ENCODE measurements at regions not wholly inside any gene's neighbourhood (a gene's known extent, or its start where the extent isn't known, plus 50 kb on each side); places are given as distances from the start of the nearest gene placed in this dataset.
"Not testable (repeated sequence)": the region's sequence is repeated elsewhere in the genome, so short reads cannot be mapped to it uniquely, and the experiment has no call there.

DNA sequence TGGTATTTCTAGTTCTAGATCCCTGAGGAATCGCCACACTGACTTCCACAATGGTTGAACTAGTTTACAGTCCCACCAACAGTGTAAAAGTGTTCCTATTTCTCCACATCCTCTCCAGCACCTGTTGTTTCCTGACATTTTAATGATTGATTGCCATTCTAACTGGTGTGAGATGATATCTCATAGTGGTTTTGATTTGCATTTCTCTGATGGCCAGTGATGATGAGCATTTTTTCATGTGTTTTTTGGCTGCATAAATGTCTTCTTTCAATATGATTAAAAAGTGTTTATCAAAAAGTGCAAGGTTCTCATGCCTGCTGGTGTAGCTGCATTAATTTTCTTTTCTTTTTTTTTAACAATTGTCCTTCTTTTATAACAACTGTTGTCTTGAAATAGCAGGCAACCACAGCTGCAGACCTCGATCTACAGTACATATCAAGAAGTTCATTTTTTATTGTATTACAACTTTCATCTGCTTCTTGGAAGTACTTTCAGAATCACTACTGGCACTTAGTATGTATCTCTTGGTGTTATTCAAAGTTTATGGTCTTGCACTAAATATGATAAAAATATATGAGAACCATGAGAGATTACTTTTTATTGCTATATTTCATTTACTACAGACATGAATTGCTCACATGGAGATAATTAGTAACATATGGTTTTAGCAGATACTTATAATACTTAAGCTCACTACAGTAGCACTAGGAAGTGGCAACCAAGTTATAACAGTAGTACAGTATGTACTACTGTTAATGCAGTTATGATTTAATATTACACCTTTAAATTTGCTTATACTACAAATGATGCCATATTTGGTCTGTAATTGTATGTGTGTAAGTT, 358.0 kb downstream of the ETV1 start:
- peak; percentile 35 for DNase-seq

DNA sequence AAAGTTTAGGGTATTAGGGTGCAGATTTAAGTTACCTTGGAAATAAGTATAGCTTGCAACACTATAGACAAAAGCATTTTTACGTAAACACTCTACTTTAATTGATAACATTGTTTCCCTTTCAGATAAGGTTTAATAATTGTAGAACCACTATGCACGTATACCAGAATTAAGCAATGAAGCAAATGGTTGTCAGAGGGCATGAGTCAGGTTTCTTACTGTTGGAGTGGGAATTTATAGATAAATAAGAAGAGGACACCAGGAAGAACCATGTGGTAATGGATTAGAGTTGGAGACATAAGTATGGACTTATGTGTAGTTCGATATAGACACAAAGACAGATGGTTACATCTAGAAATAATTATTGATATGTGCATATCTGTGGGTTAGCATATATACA, 355.6 kb downstream of the ETV1 start:
- no peak for DNase-seq

GRCh38 chr7:13639396-13639795, 350.1 kb downstream of the ETV1 start:
- DNase-seq = no peak

DNA sequence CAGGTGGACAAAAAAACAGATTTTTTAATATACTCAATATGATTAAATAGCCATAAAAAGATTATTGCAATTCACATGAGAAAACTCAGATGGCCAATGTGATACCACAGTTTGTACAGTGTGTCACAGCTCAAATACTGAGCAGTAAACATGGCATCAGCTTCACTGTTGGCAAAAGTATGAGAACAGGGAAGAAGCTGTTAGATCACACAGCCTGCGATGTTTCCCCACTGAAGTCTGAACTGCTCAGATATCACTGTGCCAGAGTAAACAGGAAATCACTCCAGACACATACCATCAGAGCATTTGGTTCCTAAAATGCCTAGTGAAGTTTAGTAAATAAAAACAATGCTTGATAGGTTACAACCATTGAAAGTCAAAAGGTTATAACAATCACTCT, 347.8 kb downstream of the ETV1 start:
- peak; percentile 3 for DNase-seq

GRCh38 chr7:13651167-13651566, 338.3 kb downstream of the ETV1 start:
- DNase-seq = no peak

- DNase-seq = no peak
Measured at GRCh38 chr7:13656330-13656729, 333.1 kb downstream of the ETV1 start.

GRCh38 chr7:13673290-13673689, 316.2 kb downstream of the ETV1 start:
- DNase-seq = no peak

GRCh38 chr7:13682626-13683025, 306.8 kb downstream of the ETV1 start:
- DNase-seq = no peak

- no peak for DNase-seq
Measured at GRCh38 chr7:13687500-13687899, 302.0 kb downstream of the ETV1 start.

- DNase-seq = no peak
Measured at GRCh38 chr7:13692548-13692947, 296.9 kb downstream of the ETV1 start.

GRCh38 chr7:13702251-13702650, 287.2 kb downstream of the ETV1 start:
- DNase-seq = peak; percentile 23

DNA sequence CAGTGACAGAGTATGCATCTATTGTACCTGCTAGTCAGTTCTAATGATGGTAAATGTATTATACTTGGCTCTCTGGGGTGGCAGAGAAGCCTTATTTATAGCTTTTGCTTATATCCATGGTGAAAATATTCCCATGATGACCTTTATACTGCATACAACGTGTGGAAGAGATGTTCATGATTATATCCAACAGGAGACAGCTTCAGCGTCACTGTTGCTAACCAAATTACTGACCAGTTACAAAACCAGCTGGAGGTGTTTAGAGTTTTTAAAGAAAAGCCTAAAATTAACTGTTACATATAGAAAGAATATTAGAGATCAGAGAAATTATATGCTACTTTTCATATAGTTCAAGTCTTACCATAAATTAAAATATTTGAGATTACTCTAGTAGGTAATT, 280.8 kb downstream of the ETV1 start:
- DNase-seq = no peak

DNA sequence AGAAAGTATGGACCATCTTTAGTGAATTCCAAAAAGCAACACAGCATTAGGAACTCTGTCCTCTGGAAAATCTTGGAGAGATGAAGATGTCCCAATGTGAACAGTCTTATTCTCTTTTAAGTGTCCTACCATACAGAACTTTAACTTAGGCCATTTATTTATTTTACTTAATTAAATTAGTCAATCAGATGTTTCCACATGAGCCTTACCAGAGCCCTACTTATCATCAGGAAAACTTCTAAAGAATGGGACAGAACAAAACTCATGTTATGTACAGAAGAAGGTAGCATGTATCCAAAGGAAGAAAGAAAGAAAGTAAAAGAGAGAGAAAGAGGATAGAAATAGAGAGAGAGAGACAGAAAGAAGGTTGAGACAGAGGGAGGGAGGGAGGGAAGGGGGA, 276.4 kb downstream of the ETV1 start:
- DNase-seq = no peak

GRCh38 chr7:13715534-13715933, 273.9 kb downstream of the ETV1 start:
- no peak for DNase-seq

- peak; percentile 50 for DNase-seq
Measured at GRCh38 chr7:13717031-13717430, 272.4 kb downstream of the ETV1 start.

DNA sequence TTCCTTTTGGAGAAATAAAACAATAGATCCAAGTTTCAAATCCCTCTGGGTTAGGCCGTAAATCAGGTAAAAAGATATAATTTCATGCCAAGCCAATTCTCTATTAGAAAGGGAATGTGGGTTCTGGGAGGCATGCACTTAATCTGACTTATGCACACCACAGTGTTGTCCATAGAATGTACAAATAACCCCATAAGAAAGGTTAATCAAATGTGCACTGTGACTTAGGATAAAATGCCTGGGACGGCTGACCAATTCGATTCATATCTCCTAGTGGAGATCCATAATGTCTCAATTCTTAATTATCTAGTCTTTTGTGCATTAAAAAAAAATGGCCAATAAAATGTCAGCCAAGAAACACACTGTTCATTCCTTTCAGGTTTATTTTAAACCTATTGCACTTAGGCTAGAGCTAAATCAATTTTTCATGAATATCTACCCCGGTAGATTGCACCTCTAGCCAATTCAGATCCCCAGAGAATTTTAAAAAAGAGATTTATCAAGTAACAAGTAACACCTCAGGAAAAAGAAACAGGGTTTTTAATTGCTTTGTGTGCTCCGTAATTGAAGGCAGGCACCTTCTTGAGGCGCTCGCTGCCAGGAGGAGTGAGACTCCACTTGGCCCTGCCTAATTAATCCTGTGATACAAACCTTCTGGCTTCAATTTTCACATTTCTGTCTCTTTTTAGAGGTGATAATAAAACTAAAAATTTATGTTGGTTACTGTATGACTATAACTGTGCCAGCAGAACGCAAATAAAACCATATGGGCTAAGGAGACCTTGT, 265.1 kb downstream of the ETV1 start:
- DNase-seq = no peak

DNA sequence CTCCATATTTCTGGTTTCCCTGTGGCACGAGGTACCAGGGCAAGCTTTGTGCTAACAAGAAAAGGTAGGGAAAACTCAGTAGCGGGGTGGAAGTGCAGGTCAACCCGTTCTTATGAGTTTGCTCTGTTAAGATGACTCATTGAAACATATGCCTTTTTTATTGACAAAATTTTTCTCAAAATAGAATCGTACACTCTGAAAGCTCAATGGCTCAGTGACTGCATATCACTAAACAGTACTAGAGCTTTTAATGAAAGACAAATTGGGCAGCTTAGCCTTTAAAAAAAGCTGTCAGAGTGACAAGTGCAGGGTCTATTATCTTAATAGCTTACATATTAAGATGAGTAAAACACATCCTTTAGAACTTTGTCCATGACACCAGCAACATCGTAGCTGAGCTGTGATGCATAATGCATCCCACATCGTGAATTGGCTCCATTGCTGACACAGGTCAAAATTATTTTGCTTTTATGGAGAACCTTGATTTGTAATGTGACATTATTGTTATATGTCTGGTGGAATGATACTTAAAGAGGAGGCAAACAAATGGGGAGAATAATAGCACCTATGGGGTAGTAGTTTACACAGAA, 264.4 kb downstream of the ETV1 start:
- DNase-seq = peak; percentile 19

DNA sequence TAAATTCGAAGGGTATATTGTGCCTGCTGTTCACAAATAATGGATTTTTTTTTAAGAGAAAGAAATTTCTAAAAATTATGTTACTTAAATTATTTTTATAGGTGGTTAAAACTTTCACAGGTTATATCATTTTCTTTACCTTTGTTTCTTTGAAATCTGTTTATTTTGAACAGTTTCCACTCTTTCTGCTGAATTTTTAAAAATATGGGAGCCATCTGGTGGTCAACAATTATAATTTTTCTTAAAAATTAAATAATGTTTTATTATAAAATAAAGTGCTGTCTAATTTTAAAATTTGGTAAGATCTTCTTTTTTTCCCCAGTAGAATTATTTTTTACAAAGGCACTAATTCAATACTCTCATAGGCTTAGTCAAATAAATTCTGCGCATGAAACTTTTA, 263.9 kb downstream of the ETV1 start:
- no peak for DNase-seq

DNA sequence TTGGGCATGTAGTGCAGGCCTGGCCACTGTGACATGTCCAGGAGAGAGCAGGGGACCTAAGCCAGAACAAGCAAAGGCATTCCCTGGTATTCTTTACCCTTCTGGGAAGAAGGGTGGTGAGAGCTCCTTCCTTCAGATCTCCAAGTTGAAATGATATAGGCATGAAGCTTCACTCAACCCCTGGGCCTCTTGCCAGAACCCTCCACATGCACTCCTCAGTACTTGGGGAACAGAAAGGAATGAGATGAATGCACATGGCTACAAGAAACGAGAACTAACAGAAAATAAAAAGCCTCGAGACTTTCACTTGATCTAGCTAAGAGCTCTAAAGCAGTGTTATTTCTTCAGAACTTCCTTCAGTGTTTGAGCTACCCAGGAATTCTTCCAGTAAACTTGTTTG, 262.2 kb downstream of the ETV1 start:
- DNase-seq = peak; percentile 5

GRCh38 chr7:13727751-13728150, 261.7 kb downstream of the ETV1 start:
- DNase-seq = no peak

- DNase-seq = not testable (repeated sequence)
Measured at GRCh38 chr7:13728430-13728829, 261.0 kb downstream of the ETV1 start.

DNA sequence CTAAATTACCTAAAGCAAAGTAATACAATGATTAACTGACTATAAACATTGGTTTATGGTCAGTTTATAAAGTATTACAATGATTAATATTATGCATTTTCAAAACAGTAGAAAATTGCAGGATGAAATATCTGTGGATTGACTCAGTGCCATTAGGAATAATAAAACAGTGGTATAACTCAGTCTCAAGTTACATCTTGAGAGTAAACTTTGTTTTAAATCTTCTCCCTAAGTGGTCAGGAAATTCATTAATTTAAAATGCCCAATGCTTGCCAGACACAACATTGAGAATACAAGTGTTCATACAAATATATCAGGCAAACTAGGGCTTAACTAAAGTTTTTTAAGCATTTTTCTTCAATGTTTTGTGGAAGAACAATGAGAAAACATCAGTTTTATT, 257.8 kb downstream of the ETV1 start:
- DNase-seq = peak; percentile 18

DNA sequence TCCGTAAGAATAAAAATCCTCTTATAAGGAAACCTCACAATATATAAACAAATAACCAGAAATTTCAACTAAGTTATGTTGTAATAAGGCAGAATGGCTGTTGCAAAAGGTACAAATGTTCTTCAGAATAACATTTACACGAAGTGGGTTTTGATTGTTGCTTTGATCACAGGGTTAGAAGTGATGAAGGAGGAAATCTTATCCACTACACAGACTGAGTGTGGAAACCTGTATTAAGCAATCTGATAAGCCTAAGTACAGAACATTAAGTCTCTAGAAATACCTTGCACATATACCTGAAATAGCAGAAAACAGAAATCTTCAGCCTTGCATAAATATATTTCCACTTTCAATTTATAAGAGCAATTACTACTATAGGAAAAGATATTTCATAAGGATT, 251.9 kb downstream of the ETV1 start:
- DNase-seq = no peak

DNA sequence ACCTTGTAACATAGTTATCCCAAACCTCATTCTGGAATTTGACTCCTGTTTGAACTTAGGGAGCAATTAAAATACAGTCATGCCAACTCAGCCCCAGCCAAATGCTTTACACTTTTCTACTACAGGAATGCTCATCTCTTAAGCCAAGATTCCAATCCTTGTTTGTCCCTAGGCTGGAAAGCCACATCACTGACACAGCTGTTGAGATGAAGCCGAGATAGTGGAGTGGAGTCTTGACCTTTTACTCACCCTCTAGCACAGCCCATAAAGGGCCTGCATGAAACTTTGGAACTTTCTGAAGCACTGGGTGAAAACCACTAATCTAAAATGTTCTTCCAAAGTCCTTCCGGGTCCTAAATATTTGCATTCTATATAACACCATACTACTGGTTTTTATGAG, 247.3 kb downstream of the ETV1 start:
- DNase-seq = peak; percentile 80
